Fibroblast of lung (primary cell): ENCODE measurements at regions not wholly inside any gene's neighbourhood (a gene's known extent, or its start where the extent isn't known, plus 50 kb on each side); places are given as distances from the start of the nearest gene placed in this dataset.

Experiments
- CTCF ChIP-seq, 2 donors: IDR thresholded peaks in 1 of 2; conservative IDR thresholded peaks in 1 of 2; 1 replicate in 1 of 2; 2 replicates in 1 of 2; pipeline ENCODE4 v1.5.1; 2011 to 2012; ENCODE audit warnings: low read length in 2 of 2, control low read depth in 1 of 2, inconsistent platforms in 1 of 2, low read depth in 1 of 2, mild to moderate bottlenecking in 1 of 2
- EZH2 ChIP-seq: IDR thresholded peaks from 2 replicates; pipeline ENCODE4 v1.5.1; 2012; ENCODE audit warnings: low read length, control low read depth, mild to moderate bottlenecking; ENCODE audit errors: missing control alignments

- no peak for TF ChIP-seq CTCF (conservative IDR thresholded peaks at IDR 0.05 in 1 of 2, IDR thresholded peaks at IDR 0.05 in 1 of 2; ENCODE audit: low read depth in 1 of 2, low read length in 2 of 2)
- no peak for TF ChIP-seq EZH2
Observed at GRCh38 chr3:76129441-76129840, 344.1 kb upstream of the ZNF717 start.
